ENCODE measurements at regions not wholly inside any gene's neighbourhood (a gene's known extent, or its start where the extent isn't known, plus 50 kb on each side); places are given as distances from the start of the nearest gene placed in this dataset.

GRCh38 chr20:9942736-9943135 is 92.1 kb upstream of the ANKEF1 start:
- TF ChIP-seq POLR2AphosphoS5 (IDR thresholded peaks at IDR 0.05) (no peak), POLR2A (IDR thresholded peaks at IDR 0.05) (no peak), CTCF (IDR thresholded peaks at IDR 0.05) (no peak)

All from prostate gland (tissue), 2 donors.